GM12873 (cell line): ENCODE measurements at regions not wholly inside any gene's neighbourhood (a gene's known extent, or its start where the extent isn't known, plus 50 kb on each side); places are given as distances from the start of the nearest gene placed in this dataset.

ENCODE experiments used
- CTCF ChIP-seq: IDR thresholded peaks from 2 replicates; pipeline ENCODE4 v1.5.1; 2012; ENCODE audit warnings: low read depth, mild to moderate bottlenecking, moderate library complexity, low read length, control low read depth; ENCODE audit not compliant: insufficient read depth; ENCODE audit errors: missing control alignments

DNA sequence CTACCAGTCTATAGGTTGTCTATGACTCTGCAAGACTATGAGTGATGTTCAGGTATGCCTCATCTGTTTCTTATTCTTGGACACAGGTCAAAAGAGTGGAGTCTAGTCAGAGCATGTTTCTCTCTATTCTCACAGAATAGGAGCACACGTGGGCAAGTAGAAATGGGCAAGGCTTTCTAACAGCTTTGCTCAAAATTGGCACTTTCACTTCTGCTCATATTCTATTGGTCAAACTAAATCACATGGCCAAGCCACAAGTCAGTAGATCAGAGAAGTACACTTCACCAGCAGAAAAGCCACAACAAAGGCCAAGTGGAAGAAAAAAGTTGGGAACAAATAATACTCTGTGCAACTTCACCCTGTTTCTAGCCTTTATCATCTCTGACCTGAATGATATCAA, 354.5 kb upstream of the SYNCRIP start:
- no peak for TF ChIP-seq CTCF

- TF ChIP-seq CTCF: no peak
Measured at GRCh38 chr6:85996034-85996375, 353.3 kb upstream of the SYNCRIP start.

- no peak for TF ChIP-seq CTCF
Measured at GRCh38 chr6:85995339-85996033, 352.8 kb upstream of the SYNCRIP start.

GRCh38 chr6:85986681-85987080, 344.0 kb upstream of the SYNCRIP start:
- TF ChIP-seq CTCF: no peak

DNA sequence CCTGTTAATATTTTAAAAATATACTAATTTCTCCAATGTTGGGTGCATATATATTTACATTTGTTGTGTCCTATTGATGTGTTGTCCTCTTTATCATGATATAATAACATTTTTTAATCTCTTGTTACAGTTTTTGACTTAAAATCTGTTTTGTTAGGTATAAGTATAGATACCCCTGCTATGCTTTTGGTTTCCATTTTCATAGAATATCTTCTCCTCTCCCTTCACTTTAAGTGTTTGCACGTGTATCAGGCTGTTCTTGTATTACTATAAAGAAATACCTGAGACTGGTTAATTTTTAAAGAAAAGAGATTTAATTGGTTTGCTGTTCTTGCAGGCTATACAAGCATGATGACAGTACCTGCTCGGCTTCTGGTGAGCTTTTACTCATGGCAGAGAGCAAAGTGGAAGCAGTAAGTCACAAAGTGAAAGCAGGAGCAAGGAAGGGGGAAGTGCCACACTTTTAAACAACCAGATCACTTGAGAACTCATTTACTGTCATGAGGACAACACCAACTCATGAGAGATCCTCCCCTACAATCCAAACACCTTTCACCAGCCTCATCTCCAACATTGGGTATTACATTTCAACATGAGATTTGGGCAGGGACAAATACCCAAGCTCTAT, 340.5 kb upstream of the SYNCRIP start:
- TF ChIP-seq CTCF: no peak

DNA sequence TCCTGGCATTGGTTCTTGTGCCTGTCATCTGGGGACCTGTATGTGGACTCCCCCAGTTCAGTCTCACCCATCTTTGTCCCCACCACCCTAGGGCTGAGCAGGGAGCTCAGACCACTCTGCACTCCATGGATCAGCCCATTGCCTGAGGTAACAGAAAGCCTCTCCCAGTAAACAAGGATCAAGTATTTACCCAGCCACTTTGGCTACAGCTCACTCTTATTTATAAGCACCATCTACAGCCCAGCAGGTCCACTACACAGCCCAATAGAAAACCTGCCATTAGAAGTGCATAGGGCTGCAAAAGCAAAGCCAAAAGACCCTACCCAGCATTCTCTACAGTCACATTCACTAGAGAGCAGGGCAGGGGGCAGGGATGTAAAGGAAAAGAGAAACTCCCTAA, 335.0 kb upstream of the SYNCRIP start:
- no peak for TF ChIP-seq CTCF

DNA sequence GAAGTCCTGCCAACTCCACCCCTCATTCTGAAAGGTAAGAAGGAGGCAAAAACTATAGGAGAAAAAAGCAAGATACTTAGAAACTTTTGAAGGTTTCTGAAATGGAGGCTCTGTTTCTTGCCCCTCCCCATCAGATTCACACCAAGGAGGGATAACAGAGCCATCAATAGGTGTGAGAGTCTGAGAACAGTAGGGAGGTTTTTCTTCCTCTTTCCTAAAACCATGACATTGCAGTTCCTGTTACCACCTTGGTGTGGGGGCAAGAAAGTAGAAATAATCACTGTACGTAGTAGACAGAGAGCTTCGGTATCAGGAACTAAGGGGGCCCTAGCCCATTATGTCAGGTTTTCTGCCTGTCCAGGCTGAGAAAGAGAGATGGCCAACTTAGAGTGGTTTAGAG, 333.3 kb upstream of the SYNCRIP start:
- no peak for TF ChIP-seq CTCF
